SU-DHL-6 (cell line): ENCODE measurements at regions not wholly inside any gene's neighbourhood (a gene's known extent, or its start where the extent isn't known, plus 50 kb on each side); places are given as distances from the start of the nearest gene placed in this dataset.
"Not testable (repeated sequence)": the region's sequence is repeated elsewhere in the genome, so short reads cannot be mapped to it uniquely, and the experiment has no call there.

Experiments used
- EZH2phosphoT487 ChIP-seq: fragments of 200-600 bp; sonication (generic), shearing (Covaris generic); conservative IDR thresholded peaks from 2 replicates; pipeline ENCODE4 v1.6.1; 2018; ENCODE audit warnings: mild to moderate bottlenecking, antibody characterized with exemption, low read length, moderate library complexity, mixed read lengths
- TF ChIP-seq, protein P1 (sequence below): fragments of 200-600 bp; sonication (generic); IDR thresholded peaks from one replicate; pipeline ENCODE4 v1.5.1; 2017; ENCODE audit warnings: antibody characterized with exemption, mild to moderate bottlenecking, low read length, moderate library complexity; ENCODE audit not compliant: insufficient read depth, poor library complexity, severe bottlenecking

DNA sequence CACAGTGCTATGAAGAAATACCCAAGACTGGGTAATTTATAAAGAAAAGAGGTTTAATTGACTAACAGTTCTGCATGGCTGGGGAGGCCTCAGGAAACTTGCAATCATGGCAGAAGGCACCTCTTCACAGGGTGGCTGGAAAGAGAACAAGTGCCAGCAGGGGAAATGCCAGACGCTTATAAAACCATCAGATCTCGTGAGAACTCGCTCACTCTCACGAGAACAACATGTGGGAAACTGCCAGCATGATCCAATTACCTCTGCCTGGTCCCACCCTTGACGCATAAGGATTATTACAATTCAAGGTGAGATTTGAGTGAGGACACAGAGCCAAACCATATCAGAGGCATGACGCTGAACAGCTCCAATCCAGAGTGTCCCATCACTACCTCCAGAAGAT, 73.7 kb upstream of the RPL38 start:
- TF ChIP-seq, protein P1, sequence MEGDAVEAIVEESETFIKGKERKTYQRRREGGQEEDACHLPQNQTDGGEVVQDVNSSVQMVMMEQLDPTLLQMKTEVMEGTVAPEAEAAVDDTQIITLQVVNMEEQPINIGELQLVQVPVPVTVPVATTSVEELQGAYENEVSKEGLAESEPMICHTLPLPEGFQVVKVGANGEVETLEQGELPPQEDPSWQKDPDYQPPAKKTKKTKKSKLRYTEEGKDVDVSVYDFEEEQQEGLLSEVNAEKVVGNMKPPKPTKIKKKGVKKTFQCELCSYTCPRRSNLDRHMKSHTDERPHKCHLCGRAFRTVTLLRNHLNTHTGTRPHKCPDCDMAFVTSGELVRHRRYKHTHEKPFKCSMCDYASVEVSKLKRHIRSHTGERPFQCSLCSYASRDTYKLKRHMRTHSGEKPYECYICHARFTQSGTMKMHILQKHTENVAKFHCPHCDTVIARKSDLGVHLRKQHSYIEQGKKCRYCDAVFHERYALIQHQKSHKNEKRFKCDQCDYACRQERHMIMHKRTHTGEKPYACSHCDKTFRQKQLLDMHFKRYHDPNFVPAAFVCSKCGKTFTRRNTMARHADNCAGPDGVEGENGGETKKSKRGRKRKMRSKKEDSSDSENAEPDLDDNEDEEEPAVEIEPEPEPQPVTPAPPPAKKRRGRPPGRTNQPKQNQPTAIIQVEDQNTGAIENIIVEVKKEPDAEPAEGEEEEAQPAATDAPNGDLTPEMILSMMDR, result not testable (repeated sequence)
- not testable (repeated sequence) for TF ChIP-seq EZH2phosphoT487
